NCI-H748 treated with DMSO at 0.1 percent for 48 hours (cell line): ENCODE measurements at regions not wholly inside any gene's neighbourhood (a gene's known extent, or its start where the extent isn't known, plus 50 kb on each side); places are given as distances from the start of the nearest gene placed in this dataset.
"Not testable (repeated sequence)": the region's sequence is repeated elsewhere in the genome, so short reads cannot be mapped to it uniquely, and the experiment has no call there.

Experiments
- DNase-seq: peaks from one replicate; lab custom pipeline; 2025; lab: John Stamatoyannopoulos, UW

DNA sequence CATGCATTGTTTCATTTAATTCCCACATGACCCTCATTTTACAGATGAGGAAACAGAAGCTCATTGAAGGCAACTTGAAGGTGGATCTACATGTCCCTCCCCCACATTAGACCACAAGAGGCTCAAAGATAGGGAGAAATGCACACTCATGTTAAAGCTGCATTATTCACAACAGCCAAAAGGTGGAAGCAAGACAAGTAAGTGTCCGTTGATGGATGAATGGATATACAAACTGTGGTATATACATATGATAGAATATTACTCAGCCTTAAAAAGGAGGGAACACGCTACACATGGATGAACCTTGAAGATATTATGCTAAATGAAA, 149.7 kb upstream of the JUN start:
- DNase-seq = no peak

DNA sequence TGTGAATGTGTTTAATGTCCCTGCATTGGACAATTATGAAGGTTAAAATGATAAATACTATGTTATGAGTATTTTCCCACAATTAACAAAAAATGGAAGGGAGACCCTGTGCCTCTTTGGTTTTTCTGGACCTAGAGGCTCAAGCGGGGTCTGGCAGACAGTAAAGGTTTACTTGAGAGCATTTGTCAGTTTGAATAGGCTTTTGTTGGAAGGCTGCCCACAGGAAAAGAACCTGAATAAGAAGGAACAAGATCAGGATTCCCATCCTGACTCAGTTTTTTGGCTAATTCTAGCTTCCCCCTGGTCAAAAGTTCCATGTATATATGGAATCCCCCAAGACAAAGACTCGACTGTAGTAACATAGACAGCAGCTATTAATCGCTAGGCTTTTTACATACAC, 150.9 kb upstream of the JUN start:
- no peak for DNase-seq

DNA sequence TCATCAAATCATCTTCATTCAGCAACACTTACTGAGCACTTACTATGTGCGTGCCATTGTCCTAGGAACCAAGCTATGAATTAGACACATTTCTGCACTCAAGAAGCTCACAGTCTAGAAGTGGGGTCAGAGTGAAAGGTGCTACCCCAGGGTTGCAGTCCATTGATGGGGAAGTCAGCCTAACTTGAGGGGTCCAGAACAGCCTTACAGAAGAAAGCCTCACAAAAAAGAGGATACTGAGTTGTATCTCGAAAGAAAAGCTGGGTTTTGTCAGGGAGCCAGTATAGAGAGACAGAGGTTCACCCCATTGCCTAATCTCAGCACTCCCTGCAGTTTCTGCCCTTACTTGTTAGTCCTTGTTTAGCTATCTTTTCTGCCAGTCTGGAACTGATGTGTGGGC, 153.1 kb upstream of the JUN start:
- no peak for DNase-seq

DNA sequence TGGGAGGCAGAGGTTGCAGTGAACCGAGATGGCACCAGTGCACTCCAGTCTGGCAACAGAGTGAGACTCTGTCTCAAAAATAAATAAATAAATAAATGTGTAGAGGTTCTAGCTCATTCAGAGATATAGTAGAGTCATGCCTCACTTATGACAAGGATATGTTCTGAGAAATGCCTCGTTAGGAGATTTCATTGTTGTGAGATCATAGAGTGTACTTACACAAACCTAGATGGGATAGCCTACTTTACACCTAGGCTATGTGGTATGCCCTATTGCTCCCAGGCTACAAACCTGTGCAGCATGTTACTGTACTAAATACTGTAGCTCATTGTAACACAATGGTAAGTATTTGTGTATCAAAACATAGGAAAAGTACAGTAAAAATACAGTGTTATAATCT, 155.3 kb upstream of the JUN start:
- DNase-seq = no peak

DNA sequence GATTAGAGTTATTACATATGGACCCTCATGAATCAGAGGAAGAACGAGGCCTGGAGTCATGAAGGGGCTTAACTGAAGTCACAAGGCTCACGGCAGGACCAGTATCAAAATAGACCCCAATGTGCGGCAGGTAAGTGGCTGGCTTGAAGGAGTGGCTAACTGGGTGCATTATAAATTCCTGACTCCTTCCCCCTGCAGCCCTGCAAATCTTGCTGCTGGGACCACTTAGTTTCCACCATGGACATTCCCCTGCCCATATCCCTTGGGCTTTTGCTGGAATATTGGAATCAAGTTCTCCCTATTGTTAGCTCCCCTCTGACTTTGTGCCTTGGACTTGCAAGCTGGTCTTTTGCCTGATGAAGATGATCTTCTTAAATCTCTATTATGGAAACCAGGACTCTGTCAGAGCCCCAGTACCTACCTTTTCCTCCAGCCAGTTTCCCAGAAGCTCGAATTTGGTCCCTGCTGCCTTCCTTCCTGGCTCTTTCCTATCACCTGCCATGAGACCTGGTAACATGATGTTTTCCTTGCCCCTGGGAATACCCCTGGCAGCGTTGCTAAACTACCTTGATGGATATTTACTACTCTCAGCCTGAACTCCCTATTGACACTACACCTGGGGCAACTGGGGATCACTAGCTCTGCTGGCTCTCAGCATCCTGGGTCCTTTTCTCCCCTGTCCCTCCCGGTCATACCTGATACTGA, 156.0 kb upstream of the JUN start:
- no peak for DNase-seq

DNA sequence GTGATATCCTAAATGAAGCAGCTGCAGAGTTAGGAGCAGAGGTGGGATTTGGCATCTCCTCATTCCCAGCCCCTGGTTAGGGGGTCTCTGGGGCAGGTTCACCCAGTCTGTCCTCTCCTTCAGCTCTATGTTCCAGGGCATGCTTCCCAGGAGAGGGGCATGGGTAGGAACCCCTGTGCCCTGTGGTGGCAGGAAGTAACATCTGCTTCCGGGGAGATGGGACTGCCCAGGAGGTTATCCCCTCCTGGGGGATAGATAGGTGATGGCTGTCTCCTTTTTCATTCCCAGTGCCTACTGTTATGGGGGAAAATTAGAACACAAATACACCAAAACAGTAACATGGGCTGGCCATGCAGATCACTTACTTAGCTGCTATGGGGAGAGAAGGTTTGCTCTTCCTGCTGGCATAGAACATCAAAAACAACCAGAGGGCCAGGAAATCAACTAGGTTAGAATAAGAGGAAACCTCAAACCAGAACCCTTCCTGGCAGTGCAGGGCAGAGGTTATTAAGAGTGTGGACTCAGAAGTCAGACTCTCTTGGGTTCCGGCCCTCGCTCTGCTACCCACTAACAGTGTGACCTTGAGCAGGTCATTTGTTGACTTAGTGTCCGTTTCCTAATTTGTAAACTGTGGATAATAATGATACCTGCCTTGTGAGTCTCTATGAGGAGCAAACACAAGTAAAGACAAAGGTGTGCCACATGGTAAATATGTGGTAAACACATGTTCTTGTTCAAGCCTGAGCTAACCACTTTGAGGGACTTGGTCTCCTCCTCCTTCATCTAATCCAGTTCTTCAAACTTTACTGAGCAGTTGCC, 157.8 kb upstream of the JUN start:
- no peak for DNase-seq

DNA sequence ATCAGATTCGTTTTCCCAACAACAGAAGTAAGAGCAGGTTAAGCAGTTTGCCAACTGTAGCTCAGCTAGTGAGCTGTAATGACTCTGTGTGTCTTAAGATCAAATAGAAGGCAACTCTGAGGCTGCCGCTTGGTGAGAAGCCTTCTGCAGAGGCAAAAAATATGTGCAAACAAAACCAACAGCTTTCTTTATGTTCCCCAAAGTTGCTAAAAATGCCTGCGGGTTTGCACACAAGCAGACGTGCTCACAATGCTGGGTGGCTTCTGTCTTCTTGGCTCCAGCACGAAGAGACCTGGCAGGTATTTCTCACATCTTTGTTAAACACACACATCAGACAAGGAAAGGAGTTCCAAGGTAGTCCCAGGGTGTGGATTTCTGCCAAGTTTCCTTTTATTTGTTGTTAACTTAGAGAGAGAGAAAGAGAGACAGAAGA, 158.9 kb upstream of the JUN start:
- DNase-seq = no peak

DNA sequence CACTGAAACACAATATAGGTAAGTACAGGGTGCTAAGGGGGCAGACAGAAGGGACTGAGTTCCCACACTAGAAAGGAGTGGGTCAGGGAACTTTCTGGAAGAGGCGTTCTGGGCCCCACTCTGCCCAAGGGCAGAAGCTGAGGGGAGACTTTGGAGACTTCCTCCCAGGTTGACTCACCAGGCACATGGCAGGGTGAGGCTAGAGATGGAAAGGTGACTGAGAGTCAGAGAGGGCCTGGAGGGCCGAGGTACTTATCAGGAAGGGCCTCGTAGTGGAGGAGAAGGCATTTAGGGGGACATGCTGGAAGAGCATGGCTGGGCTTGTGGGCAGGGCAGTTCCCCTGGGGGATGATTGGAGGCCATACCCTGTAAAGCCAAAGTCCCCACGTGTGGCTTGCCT, 159.9 kb upstream of the JUN start:
- no peak for DNase-seq

DNA sequence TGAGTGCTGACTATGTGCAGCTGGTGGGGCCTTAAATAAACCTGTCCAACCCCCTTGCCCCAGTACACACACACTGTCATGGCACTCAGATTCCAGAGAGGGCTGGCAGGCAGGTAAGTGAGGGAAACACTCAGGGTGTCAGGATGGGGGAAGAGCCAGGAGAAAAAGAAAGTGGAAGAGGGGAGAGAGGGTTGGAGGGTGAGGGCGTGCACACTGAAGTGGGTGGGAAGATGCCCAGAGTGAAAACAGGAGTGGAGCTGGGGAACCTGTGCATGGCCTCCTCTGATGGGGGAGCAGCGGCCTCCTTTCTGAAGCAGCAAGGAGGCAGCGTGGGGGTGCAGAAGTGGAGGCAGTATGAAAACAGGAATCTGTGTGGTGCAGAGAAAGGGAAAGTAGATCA, 160.6 kb upstream of the JUN start:
- no peak for DNase-seq

DNA sequence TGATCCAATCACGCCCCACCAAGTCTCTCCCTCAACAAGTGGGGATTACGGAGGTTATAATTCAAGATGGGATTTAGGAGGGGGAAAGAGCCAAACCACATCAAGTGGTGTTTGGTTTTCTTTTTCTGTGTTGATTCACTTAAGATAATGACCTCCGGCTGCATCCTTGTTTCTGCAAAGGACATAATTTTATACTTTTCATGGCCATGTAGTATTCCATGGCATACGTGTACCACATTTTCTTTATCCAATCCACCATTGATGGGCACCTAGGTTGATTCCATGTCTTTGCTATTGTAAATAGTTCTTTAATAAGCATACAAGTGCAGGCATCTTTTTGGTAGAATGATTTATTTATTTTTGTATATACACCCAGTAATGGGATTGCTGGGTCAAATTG, 162.5 kb upstream of the JUN start:
- DNase-seq = no peak

DNA sequence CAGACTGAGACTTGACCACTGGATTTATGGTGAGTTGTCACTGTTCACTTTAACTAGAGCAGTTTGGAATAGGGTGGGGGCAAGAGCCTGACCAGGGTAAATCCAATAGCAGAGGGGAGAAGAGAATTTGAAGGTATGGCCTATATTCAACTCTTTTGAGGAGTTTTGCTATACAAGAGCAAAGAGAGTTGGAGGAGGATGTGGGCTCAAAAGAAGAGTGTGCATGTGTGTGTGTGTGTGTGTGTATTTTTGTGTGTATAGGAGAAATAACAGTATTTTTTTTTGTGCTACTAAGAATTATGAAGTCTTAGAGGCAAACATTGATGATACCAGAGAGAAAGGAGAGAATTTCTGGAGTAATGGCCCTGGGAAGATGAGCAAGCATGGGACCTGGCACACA, 164.8 kb upstream of the JUN start:
- DNase-seq = no peak

DNA sequence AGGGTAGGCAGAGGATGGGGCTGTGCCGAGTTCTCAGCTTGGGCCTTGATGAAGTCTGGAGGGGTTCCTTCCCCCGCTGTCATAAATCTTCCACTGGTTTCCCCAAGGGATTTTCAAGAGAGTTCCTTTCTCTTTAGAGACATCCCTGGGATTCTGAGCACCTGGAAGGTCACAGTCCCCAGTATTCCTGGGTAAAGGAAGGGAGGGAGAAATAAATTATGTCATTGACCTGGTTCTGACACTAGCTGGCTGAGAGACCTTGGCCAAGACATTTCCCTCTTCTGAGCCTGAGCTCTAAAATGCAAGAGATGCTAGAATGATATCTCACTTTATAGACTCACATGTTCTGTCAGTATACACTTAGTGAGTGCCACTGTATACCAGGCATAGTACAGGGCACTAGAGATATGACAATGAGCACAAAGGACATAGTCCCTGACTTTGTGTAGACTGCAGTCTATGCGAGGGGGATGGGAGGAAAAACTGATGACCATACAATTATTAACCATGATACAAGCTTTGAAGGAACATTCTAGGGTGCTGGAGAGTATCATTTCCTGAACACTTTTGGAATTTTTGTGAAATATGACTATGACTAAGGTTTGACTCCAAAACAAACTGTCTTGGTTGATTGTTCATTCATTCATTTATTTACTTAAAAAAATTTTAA, 165.8 kb upstream of the JUN start:
- DNase-seq = no peak

DNA sequence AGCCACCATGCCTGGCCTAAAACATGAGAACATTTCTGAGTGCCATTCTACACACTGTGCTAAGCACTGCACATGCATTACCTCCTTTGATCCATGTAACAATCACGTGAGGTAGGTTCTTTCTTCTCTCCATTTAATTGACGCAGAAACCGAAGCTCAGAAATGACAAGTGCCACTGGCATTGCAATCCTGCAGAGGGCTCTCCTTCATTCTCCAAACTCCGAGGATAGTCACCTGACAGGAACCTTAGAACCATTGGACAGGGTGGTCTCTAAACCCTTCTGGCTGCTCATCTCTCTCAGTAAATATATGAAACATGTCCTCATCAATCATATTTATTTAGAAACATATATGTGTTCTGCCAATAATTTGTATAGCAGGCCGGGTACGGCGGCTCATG, 167.1 kb upstream of the JUN start:
- DNase-seq = no peak

DNA sequence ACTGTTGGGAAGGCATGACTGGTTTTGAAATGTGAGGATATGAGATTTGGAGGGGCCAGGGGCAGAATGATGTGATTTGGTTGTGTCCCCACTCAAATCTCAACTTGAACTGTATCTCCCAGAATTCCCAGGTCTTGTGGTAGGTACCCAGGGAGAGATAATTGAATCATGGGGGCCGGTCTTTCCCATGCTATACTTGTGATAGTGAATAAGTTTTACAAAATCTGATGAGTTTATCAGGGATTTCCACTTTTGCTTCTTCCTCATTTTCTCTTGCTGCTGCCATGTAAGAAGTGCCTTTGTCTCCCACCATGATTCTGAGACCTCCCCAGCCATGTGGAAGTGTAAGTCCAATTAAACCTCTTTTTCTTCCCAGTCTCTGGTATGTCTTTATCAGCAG, 170.1 kb upstream of the JUN start:
- not testable (repeated sequence) for DNase-seq

DNA sequence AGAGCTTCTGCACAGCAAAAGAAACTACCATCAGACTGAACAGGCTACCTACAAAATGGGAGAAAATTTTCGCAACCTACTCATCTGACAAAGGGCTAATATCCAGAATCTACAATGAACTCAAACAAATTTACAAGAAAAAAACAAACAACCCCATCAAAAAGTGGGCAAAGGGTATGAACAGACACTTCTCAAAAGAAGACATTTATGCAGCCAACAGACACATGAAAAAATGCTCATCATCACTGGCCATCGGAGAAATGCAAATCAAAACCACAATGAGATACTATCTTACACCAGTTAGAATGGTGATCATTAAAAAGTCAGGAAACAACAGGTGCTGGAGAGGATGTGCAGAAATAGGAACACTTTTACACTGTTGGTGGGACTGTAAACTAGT, 179.4 kb upstream of the JUN start:
- not testable (repeated sequence) for DNase-seq

DNA sequence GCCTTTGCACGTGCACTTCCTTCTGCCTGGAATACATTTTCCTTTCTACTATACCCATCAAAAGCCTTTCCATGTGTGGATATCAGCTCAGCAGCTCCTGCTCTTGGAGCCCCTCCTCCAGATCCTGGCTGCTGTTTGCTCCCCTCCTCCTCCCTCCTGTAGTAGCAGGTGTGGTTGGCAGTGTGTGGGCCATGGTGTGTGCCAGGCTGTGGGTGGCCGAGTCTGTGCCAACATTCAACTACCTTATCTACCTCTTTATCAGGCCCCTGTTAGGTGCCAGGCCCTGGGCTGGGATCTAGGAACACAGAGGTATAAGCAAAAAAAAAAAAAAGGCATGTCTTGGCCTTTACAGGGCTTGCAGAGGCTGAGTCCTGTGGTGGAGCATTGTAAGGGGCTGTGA, 180.6 kb upstream of the JUN start:
- no peak for DNase-seq

DNA sequence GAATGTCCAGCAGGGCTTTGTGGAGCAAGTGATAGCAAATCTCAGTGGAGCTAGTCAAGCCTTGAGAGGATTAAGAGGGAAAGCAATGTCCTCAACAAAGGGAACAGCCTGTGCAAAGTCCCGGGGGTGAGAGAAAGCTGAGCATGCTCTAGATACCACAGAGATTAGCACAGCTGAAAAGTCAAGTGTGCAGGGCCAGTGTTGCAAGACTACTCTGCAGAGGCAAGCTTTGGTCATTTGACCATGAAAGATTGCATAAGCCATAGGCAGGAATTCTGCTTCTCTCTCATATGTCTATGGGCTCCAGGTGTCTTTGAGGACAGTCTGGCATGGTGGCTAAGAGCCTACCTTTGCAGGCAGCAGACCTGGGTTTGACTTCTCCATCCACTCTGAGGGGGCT, 181.0 kb upstream of the JUN start:
- no peak for DNase-seq

DNA sequence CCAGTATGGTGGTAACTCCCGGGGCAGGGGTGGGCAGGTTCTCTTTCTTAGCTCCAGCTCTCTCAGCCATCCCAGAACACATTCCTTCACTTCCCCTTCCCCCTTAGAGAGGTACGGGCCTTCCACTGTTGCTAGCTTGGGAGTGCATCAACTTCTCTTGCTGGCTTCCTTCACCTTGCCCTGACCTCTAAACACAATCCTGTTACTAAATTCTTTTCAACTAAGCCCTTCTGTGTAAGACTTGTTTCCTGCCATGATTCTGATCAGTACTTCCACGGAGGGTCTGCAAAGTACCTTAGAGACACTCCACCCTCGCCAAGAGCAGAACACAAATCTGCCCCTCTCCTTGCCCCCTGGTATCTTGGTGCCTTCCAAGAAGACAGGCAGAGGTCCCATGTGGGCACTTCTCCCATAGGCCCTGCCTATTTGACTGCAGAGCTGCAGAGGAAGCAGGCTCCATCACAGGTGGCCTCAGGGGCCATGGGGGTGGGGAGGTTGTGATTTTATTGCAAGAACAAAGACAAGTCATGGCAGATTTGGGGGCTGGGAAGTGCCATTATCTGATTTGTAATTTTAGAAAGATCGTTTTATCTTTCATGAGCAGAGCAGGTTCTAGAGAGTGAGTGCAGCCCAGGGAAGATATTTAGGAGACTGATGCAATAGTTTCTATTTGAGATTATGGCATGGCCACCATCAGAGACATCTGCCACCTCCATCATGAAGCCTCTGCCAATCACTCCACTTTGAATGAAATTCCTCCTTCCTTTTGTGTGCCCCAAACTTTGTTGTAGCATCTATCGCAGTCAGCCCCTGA, 182.5 kb upstream of the JUN start:
- DNase-seq = no peak

DNA sequence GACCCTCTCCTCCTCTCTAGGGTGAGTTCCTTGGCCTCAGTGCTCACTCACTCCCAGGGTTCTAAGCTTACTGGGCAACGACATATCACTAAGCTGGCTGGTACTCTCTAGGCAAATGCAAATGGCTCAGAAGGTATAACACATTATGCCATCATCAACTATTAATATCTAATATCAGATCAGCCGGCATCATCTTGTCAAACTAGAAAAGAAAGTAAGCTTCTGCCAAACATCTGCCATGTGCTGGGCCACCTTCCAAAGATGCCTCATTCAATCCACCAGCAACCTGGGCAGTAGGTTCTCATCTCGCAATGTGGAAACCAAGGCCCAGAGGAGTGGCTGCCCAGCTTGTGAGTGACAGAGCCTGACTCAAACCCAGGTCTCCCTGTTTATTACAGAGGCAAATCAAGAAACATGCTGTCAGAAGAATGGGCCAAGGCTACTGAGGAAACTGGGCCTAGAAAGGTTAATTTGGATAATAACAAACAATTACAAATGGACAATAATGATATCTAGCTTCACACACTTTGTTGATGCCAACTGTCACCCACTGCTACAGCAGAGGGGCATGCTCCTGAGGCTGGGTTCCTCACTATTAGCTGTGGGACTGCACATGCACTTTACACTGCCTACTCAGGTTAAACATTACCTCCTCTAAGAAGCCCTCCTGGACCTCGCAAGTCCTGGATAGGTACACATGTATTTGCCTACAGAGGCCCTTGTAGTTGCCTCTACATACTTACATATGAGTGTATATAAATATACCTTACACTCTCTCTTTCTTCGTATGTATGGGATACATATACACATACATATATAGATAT, 183.3 kb upstream of the JUN start:
- no peak for DNase-seq

DNA sequence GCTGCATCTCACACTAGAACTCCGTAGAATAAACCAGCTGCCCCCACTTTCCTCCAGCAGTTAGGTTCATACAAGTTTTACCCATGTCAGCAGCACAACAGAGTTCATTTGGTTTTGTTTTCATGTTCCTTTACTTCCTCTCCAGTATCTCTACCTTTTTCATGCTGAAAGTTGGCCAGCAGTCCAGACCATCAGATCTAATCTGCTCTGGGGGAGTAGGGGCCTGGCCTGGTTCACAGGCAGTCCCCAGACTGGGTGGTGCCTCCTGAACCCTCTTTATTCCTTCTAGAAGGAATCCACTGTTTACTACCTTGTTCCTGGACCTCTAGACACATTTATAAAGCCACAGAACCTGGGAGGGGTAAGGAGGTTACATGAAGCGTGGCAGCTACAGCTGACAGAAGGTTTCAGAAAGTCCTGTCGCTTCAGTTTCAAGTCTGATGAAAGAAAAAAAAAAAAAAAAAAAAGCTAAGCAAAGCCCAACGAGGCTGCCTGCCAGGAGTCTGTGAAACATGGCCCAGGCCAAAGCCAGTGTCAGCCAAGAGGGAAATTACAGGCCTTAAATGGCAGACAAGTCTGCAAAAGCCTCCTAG, 184.6 kb upstream of the JUN start:
- no peak for DNase-seq

DNA sequence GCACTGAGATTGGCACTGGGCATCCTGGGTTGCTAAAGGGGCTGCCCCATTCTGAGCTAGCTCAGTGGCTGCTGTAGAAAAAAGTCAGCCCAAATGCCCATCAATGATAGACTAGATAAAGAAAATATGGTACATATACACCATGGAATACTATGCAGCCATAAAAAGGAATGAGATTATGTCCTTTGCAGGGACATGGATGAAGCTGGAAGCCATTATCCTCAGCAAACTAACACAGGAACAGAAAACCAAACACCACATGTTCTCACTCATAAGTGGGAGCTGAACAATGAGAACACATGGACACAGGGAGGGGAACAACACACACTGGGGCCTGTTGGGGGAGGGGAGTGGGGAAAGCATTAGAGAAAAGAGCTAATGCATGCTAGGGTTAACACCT, 185.3 kb upstream of the JUN start:
- not testable (repeated sequence) for DNase-seq
